ES-I3 (cell line): ENCODE measurements at regions not wholly inside any gene's neighbourhood (a gene's known extent, or its start where the extent isn't known, plus 50 kb on each side); places are given as distances from the start of the nearest gene placed in this dataset.

Experiments
- H3K36me3 ChIP-seq: 2 replicates; pipeline ENCODE4 v1.6.1; 2013; ENCODE audit warnings: mild to moderate bottlenecking, low read length, control low read depth, moderate library complexity; ENCODE audit not compliant: insufficient read depth
- H3K4me1 ChIP-seq: 2 replicates; pipeline ENCODE4 v1.6.1; 2013; ENCODE audit warnings: mild to moderate bottlenecking, control low read depth, low read length; ENCODE audit not compliant: insufficient read depth
- H3K9ac ChIP-seq: 2 replicates; pipeline ENCODE4 v1.6.1; 2013; ENCODE audit warnings: low read depth, mild to moderate bottlenecking, low read length, moderate library complexity
- H3K9me3 ChIP-seq: 2 replicates; pipeline ENCODE4 v1.6.1; 2013; ENCODE audit warnings: mild to moderate bottlenecking, low read length, moderate library complexity; ENCODE audit not compliant: control insufficient read depth, insufficient read depth

DNA sequence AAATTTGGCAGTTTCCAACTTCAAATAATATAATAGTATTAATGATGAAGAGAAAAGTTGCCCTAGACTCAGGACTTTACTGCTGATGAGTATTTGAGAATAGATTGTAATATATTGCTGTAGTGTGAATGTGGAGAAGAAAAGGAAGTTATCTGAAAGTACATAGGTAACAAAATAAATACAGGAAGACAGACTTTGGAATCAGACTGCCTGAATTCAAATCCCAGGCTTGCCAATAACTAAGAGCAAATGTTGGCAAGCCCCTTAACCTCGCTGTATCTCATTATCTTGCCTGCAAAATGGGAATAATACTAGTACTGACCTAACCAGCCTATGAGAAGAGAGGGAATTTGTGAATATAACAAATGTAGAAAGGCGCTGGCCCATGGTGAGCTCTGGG lies 765.2 kb upstream of the ID2 start:
- Histone ChIP-seq H3K9ac (no peak overlapping the region), H3K36me3 (no peaks in the 10 kb centered on the region), H3K9me3 (no peaks in the 10 kb centered on the region), H3K4me1 (no peaks in the 10 kb centered on the region)

DNA sequence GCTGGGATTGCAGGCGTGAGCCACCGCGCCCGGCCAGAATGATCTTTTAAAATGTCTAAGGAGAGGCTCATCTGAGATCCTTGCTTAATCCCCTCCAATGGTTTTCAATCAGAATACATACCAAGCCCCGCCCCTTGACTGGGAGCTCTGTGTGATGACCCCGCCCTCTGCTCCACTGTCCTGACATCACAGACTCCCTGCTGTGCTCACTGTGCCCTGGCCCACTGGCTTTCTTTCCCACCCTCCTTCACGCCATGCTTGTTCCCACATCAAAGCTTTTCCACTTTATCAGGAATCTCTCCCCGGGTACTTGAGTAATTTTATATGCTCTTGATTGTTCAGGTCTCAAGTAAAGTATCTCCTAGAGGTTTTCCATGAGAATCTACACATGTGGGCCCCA lies 762.3 kb upstream of the ID2 start:
- Histone ChIP-seq H3K4me1 (no peaks in the 10 kb centered on the region), H3K36me3 (no peaks in the 10 kb centered on the region), H3K9ac (no peak overlapping the region), H3K9me3 (no peaks in the 10 kb centered on the region)

DNA sequence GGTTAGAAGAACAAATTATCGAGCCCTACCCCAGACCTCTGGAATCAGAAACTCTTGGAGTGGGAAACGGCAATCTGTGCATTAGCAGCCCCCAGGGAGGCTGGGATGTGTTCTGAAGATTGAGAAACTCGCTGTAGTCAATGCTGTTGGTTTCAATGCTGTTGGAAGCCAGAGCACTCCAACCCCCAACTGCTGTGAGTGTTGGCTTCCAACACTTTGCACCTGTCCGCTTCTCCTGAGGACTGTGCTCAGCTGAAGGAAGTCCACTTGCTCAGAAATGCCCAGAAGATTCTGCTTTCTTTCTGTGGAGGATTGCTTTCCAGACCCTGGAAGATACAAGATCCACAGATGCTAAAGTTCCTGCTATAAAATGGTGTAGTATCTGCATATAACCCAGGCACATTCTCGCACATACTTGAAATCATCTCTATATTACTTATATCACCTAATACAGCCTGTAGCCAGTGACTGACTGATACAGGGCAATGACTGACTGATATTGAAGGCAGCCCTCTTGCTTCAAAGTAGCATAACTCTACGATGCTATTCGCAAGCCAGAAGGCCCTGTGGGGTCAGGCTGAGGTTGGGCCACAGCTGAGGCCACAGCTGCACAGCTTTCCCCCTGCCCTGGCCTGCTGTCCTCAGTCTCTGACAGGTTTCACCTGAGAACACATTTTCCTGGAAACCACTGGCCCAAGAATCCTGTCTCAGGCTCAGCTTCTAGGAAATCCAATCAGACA lies 757.7 kb upstream of the ID2 start:
- Histone ChIP-seq H3K9me3 (no peaks in the 10 kb centered on the region), H3K9ac (no peak overlapping the region)

DNA sequence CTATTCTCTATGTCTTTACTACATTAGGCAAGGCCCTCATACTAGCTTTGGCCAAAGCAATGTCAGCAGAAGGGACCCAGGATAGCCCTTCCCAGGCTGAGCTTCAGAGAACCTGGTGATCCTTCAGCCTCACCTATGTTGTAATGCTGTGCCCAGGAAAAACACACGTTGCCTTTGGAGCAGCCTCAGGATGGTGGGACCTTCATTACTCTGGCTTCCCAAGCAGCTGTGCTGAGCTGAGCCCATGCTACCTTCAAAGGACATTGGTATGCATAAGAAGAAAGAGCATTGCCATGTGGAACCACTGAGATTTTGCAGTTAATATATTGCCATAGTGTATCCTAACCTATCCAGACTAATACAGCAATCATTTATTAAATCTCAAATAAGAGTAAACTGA lies 756.4 kb upstream of the ID2 start:
- Histone ChIP-seq H3K9me3 (no peaks in the 10 kb centered on the region), H3K4me1 (no peaks in the 10 kb centered on the region), H3K36me3 (no peaks in the 10 kb centered on the region), H3K9ac (no peak overlapping the region)

More for the DNA sequence above, 757.7 kb upstream of the ID2 start:
- H3K4me1 ChIP-seq: no peaks in the 10 kb centered on the region
- no peaks in the 10 kb centered on the region for H3K36me3 ChIP-seq

DNA sequence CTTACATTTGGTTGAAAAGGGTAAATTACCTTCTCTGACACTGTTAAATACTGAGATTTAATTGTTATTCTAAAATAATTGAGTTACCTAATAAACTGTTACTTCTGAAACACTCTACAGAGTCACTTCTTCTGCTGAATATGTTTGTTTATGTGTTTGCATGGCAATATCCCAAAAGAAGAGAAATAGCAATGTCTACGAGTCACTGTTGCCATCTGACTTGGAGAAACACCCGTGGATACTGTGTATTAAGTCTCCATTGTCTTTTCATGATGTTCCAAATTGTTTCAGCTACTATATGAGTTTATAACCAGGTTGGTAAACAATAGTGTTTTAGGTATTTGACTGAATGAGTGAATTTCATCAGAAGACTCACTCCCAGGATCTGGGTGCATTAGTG lies 754.2 kb upstream of the ID2 start:
- Histone ChIP-seq H3K9me3 (no peaks in the 10 kb centered on the region), H3K9ac (no peak overlapping the region), H3K36me3 (no peaks in the 10 kb centered on the region; the same call in 1 of the 2 replicates), H3K4me1 (no peaks in the 10 kb centered on the region)

DNA sequence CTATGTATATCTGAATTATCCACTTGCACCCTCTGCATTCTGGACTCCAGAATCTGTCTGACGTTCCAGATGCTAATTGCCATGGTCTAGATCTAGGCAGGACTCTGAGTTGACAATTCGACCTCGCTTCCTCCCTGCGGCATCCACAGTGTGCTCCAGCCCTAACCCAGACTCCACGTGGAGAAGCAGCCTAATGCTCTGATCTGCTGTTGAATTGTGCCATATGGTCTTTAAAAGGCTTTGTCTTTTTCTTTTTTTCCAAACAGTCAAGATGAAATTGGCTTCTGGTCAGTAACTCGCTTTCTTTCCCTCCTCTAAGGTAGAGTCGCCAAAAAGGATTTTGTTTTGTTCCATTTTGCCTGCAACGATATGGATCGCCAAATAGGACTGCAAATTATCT lies 752.6 kb upstream of the ID2 start:
- Histone ChIP-seq H3K9ac (no peak overlapping the region), H3K4me1 (no peaks in the 10 kb centered on the region), H3K9me3 (no peaks in the 10 kb centered on the region), H3K36me3 (no peaks in the 10 kb centered on the region; the same call in 1 of the 2 replicates)

DNA sequence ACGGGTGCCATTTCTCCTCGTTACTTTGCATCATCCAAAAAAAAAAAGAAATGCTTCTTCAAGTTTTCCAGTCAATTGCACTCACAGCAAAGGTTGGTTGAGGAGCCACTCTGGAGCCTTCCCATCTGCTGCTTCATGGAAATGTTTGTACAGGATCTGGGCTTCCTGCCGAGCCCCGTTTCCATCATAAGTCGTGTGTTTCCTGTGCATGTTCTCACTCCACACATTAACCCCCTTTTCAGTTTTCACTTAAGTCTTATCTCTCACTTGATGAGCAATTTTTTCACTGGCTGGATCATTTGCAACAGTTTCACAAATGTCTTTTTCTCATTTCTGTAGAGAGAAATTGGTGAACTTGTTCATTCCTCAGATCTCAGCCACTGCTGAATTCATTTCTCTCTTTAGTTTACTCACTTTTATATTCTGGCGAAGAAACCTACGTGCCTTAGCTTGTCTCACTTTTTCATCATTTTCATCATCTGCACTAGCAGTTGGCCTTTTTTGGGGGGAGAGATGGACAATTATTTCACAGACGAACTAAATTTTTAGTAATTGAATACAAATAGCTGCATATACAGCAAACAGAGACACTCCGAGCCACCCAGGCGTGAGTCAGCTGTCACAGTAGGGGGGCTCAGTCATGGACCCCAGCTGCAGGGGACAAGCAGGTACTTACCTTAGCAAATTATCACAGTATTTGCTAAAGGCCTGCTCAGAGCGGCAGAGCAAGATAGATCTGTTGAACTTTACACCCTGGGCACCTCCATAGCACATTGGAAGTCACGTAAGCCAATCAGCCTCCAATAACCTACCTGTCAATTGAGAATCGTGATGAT lies 750.8 kb upstream of the ID2 start:
- H3K36me3 ChIP-seq: no peaks in the 10 kb centered on the region; the same call in 1 of the 2 replicates
- H3K4me1 ChIP-seq: no peaks in the 10 kb centered on the region
- no peaks in the 10 kb centered on the region for H3K9me3 ChIP-seq
- H3K9ac ChIP-seq: no peak overlapping the region

DNA sequence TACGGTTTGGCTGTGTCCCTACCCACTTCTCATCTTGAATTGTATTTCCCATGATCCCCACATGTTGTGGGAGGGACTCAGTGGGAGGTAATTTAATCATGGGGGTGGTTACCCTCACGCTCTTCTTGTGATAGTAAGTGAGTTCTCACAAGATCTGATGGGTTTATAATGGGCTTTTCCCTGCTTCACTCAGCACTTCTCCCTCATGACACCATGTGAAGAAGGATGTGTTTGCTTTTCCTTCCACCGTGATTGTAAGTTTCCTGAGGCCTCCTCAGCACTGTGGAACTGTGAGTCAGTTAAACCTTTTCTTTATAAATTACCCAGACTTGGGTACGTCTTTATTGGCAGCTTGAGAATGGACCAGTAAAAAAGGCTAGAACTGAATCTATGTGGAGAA lies 750.0 kb upstream of the ID2 start:
- no peaks in the 10 kb centered on the region; the same call in 1 of the 2 replicates for H3K36me3 ChIP-seq
- no peak overlapping the region for H3K9ac ChIP-seq
- H3K9me3 ChIP-seq: no peaks in the 10 kb centered on the region
- H3K4me1 ChIP-seq: no peaks in the 10 kb centered on the region

DNA sequence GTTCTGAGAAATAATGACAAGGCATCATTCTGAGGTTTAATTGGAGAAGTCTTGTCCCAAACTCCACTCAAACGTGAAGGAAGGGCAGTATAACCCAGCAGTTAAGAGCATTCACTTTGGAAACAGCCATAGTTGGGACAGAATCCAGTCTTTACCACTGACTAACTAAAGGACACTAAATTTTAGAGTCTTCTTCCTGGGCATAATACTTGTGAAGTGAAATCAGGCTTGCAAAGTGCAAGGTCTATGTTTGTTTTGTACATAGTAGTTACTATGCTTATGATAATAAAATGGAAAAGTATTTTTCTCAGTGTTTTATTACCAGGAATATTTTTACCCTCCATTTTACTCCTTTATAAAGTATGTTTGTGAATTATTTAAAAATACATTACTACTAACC lies 748.2 kb upstream of the ID2 start:
- H3K9me3 ChIP-seq: no peaks in the 10 kb centered on the region
- no peak overlapping the region for H3K9ac ChIP-seq
- H3K4me1 ChIP-seq: no peaks in the 10 kb centered on the region
- no peaks in the 10 kb centered on the region; the same call in 1 of the 2 replicates for H3K36me3 ChIP-seq

DNA sequence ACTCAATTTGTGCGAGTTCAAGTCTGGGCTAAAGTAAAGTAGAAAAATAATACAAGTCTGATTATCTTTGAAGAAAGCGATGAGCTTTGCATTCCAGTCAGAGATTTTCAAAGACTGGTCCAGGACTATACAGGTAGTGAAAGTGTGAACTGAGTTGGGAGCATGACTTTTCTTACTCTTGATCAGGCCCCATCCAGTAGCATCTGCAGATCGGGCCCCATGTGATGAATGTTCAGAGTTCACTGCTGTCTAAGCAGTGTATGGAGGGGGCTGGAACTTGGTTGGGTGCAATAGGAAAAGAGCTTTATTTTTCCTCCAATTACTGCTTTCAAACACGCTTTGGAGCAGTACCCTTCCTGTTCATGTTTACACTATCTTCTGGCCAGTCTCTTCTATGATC lies 747.4 kb upstream of the ID2 start:
- Histone ChIP-seq H3K4me1 (no peaks in the 10 kb centered on the region), H3K36me3 (no peaks in the 10 kb centered on the region; the same call in 1 of the 2 replicates)

DNA sequence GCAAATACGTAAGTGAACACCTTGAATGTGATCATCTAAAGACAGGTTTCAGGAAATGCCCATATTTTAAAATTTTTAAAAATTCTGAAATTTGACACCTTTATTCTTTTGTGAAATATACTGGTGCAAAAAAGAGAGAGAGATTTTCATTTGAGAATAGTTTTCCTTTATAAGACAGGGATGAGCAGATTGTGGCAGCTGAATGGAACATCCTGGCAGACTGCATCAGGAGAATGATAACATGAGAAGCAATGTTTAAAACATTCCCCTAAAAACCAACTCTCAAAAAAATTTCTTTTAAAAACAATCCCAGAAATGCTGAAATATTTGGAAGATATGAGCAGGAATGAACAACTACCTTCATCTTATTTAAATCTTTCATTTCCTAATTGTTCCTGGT lies 744.8 kb upstream of the ID2 start:
- Histone ChIP-seq H3K9ac (no peak overlapping the region), H3K36me3 (no peaks in the 10 kb centered on the region), H3K9me3 (no peaks in the 10 kb centered on the region), H3K4me1 (no peaks in the 10 kb centered on the region)

More for the DNA sequence above, 747.4 kb upstream of the ID2 start:
- Histone ChIP-seq H3K9ac (no peak overlapping the region), H3K9me3 (no peaks in the 10 kb centered on the region)

DNA sequence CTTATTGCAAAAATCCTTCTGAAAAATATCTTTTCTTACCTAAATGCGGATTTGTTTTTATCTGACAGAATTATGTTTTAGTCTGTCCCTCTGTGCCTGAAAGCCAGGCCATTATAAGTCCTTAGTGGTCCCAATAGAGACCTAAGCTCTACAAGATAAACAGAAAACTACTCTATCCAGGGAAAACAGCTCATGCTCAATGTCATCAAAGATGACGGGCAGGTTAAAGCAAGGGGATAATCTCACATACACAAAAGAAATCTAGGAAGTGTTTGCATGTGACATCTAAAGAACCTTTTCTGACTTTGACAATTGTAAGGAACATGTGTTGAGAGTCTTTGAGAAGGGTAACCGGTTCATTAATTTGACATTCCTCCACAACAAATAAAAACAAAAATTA lies 741.1 kb upstream of the ID2 start:
- Histone ChIP-seq H3K9me3 (no peaks in the 10 kb centered on the region), H3K4me1 (no peaks in the 10 kb centered on the region), H3K9ac (no peak overlapping the region), H3K36me3 (no peaks in the 10 kb centered on the region)

DNA sequence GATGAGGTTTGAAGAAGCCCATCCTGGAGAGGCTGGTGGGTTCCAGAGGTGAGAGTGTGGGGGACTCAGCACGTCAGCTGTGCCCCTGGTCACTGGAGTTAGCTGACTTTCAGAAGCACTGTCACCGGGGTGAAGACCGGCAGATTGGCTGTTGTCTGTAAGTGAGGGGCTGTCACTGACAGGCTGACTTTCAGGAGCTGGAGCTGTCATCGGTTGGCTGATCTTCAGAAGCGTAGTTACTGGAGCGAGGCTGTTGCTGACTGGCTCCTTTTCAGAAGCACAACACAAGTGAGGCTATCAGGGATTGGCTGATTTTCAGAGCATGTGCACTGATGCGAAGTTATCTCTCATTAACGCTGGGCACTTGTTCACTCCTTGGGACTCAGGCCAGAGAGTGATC lies 738.4 kb upstream of the ID2 start:
- Histone ChIP-seq H3K9ac (no peak overlapping the region), H3K9me3 (no peaks in the 10 kb centered on the region), H3K4me1 (no peaks in the 10 kb centered on the region), H3K36me3 (no peaks in the 10 kb centered on the region)

DNA sequence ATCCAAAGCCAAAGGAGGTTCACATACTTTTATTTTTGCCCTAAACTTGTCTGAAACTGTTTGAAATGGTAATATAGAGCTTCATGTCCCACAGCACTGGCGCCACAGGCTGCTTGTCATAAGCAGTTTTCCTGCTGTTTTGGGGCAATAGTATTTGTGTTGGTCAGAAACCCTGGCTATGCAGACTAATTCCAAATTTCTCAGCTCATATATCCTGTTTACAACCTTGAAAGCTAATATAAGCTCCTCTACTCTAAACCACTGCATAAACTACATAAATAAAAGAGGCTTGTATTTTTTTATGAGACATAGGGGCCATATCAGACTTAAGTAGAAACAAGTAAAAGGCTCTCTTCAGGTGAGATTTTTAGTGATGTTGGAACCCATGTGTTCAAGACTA lies 736.8 kb upstream of the ID2 start:
- no peaks in the 10 kb centered on the region for H3K36me3 ChIP-seq
- no peaks in the 10 kb centered on the region for H3K9me3 ChIP-seq
- no peaks in the 10 kb centered on the region for H3K4me1 ChIP-seq
- H3K9ac ChIP-seq: no peak overlapping the region

DNA sequence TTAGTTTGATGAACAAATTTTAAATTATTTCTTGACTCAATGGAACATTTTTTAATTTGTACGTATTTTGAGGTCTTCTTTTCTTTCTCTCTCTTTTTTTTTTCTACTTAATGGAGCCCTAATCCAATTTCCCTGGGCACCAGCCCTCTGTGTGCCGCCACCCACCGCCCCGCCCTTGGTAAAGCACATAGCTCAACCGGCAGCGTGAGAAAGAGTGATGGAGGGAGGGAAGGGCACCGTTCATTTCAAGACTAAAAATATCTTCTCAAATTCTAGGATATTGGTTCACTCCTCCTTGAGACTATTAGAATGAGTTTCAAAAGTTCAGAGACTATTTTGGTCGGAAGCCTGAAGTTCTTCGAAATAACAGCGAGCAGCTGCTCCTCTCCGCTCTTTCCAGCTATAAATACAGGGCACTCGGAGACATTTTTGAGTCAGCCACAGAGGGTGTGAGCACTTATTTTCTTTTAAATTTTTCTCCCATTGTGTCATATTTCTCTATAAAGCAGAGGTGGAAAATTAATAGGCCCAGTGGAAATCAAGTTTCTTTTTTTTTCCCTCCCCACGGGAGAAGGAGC lies 731.7 kb upstream of the ID2 start:
- Histone ChIP-seq H3K36me3 (no peaks in the 10 kb centered on the region), H3K9me3 (no peaks in the 10 kb centered on the region), H3K9ac (no peak overlapping the region), H3K4me1 (no peaks in the 10 kb centered on the region)
